Tibial nerve (tissue), 3 donors: ENCODE measurements at regions not wholly inside any gene's neighbourhood (a gene's known extent, or its start where the extent isn't known, plus 50 kb on each side); places are given as distances from the start of the nearest gene placed in this dataset.

Experiments used
- EP300 ChIP-seq, 2 donors: sonication (generic); formaldehyde crosslinking; IDR thresholded peaks; one replicate each; pipeline ENCODE4 v1.6.1; 2017; ENCODE audit warnings: antibody characterized with exemption in 2 of 2, mild to moderate bottlenecking in 1 of 2
- POLR2A ChIP-seq, 2 donors: fragments of 450-650 bp; IDR thresholded peaks; one replicate each; pipeline ENCODE4 v1.6.1; 2017; ENCODE audit warnings: antibody characterized with exemption in 2 of 2, mild to moderate bottlenecking in 2 of 2, moderate library complexity in 2 of 2

DNA sequence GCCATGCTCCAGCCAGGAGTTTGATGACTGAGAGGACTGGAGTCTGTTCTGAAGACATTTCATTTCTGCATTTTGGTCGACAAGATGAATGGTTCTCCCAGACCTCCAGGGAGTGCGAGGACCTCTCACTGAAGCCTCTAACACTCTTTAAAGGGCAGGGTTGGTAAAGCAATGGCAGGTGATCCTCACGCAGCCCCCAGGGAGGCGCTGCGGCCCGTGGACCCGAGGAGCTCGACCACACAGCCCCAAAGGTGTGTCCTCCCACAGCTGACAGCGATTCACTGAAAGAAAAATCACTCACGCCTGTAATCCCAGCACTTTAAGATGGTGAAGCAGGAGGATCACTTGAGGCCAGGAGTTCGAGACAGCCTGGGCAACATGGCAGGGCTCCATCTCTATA is 183.8 kb upstream of the SFSWAP start:
- TF ChIP-seq EP300 (IDR thresholded peaks at IDR 0.05) (no peak), POLR2A (IDR thresholded peaks at IDR 0.05) (no peak)
